ENCODE measurements at regions not wholly inside any gene's neighbourhood (a gene's known extent, or its start where the extent isn't known, plus 50 kb on each side); places are given as distances from the start of the nearest gene placed in this dataset.

GRCh38 chr14:100386846-100387245 lies 63.7 kb downstream of the SLC25A47 start:
- no peak overlapping the region for H3K4me3 ChIP-seq (ENCODE audit: low read depth, low read length)
- in situ Hi-C loops (cut with HindIII; ENCODE audit: low sequenced_read_pairs), result no loop called here
- TF ChIP-seq CTCF (IDR thresholded peaks at IDR 0.05; ENCODE audit: low read depth, low read length, missing control alignments), result no peak

GRCh38 chr14:100387450-100387849 lies 64.3 kb downstream of the SLC25A47 start:
- in situ Hi-C loops (cut with HindIII; ENCODE audit: low sequenced_read_pairs), result no loop called here
- no peak for DNase-seq (ENCODE audit: low read depth)
- TF ChIP-seq CTCF (IDR thresholded peaks at IDR 0.05; ENCODE audit: low read depth, low read length, missing control alignments), result no peak
- H3K4me3 ChIP-seq (ENCODE audit: low read depth, low read length), result no peak overlapping the region

More at GRCh38 chr14:100386846-100387245, 63.7 kb downstream of the SLC25A47 start:
- DNase-seq (ENCODE audit: low read depth), result no peak

- DNase-seq (ENCODE audit: low read depth), result no peak
- H3K4me3 ChIP-seq (ENCODE audit: low read depth, low read length), result no peak overlapping the region
- no peak for TF ChIP-seq CTCF (IDR thresholded peaks at IDR 0.05; ENCODE audit: low read depth, low read length, missing control alignments)
- in situ Hi-C loops (cut with HindIII; ENCODE audit: low sequenced_read_pairs), result no loop called here
Observed at GRCh38 chr14:100388103-100389054, 65.2 kb downstream of the SLC25A47 start.

DNA sequence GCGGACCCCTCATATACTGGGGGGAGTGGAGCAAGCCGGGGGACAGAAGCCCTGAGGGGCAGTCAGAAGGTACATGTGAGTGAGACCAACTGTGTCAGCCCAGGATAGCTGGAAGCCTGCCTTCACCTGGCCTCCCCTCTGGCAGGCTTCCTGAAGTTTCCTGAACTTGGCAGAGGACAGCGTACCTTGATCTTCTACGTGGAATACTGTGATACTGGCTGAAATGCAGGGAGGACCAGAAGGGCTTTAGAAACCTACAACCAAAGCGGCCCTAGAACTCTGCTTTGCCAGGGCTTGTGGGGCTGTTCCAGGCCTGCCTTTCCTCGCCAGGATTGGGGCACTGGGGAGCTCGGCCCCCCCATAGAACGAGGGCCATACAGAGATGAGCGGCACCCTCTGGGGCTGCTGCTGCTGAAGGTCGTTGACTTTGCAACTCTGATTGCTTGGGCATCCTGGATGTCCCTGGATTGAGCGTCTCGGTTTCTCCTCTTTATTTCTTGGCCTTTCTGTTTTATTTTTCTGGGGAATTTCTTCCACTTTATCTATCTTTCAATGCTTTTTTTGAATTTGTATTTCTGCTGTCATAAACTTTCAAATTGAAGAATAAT lies 66.5 kb downstream of the SLC25A47 start:
- no peak for TF ChIP-seq CTCF (IDR thresholded peaks at IDR 0.05; ENCODE audit: low read depth, low read length, missing control alignments)
- H3K4me3 ChIP-seq (ENCODE audit: low read depth, low read length), result no peak overlapping the region
- in situ Hi-C loops (cut with HindIII; ENCODE audit: low sequenced_read_pairs), result no loop called here
- DNase-seq (ENCODE audit: low read depth), result no peak

DNA sequence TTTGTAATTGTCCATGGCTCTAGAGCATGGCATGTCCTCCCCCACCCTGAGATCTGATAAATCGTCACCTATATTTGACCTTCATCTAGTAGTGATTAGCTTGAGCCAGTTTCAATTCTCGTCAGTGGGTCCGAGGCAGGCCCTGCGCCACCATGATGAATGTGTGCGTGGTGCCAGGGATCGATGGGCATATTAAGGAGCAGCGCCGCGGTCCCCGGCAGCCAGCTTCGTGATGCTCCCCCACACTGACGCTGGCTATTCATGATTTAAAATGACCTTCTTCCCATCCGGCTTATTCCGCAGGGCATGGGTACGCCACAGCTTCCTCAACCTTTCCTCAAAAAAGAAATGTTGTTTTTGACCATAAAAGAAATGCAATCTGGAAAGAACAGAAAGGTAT lies 68.0 kb downstream of the SLC25A47 start:
- in situ Hi-C loops (cut with HindIII; ENCODE audit: low sequenced_read_pairs), result no loop called here

DNA sequence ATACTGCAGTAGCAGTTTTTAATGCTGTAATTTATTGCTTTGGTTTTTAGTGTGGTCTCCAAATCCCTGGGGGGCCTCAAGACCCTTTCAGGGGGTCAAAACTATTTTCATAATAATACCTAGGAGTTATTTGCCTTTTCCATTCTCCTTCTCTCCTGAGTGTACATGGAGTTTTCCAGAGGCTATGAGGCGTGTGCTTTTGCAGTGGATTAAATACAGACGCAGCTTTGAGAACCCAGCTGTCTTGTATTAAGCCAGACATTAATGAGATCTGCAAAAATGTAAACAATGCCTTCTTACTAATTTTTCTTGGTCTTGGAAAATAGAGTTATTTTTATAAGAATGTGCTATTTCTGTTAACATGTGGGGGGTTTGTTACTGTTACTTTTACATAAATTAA lies 68.6 kb downstream of the SLC25A47 start:
- no peak for TF ChIP-seq CTCF (IDR thresholded peaks at IDR 0.05; ENCODE audit: low read depth, low read length, missing control alignments)
- no peak overlapping the region for H3K4me3 ChIP-seq (ENCODE audit: low read depth, low read length)
- DNase-seq (ENCODE audit: low read depth), result no peak
- in situ Hi-C loops (cut with HindIII; ENCODE audit: low sequenced_read_pairs), result no loop called here

More for the DNA sequence above, 68.0 kb downstream of the SLC25A47 start:
- no peak for TF ChIP-seq CTCF (IDR thresholded peaks at IDR 0.05; ENCODE audit: low read depth, low read length, missing control alignments)
- DNase-seq (ENCODE audit: low read depth), result no peak
- no peak overlapping the region for H3K4me3 ChIP-seq (ENCODE audit: low read depth, low read length)
